ENCODE measurements at regions not wholly inside any gene's neighbourhood (a gene's known extent, or its start where the extent isn't known, plus 50 kb on each side); places are given as distances from the start of the nearest gene placed in this dataset.

DNA sequence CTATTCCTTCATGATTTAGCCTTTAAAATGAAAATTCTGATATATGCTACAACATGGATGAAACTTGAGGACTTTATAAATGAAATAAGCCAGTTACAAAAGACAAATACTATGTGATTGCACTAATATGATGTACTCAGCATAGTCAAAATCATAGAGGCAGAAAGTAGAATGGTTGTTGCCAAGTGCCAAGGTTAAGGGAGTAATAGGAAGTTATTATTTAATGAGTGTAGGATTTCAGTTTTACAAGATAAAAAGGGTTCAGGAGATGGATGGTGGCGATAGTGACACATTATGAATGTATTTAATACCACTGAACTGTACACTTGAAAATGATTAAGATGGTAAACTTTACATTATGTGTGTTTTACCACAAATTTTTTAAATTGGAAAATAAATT is 73.1 kb upstream of the FMN2 start:
- ATAC-seq (no peak), DNase-seq (no peak)
- Mint-ChIP-seq H3K27ac (no peak overlapping the region), H3K4me1 (ENCODE audit: low read depth) (no peaks in the 10 kb centered on the region), H3K27me3 (no peaks in the 10 kb centered on the region), H3K4me3 (no peak overlapping the region), H3K9me3 (peaks cover 15% of the 10 kb centered on the region), H3K36me3 (ENCODE audit: low read depth) (no peaks in the 10 kb centered on the region)
- intact Hi-C loops (cut with micrococcal nuclease) = no loop called here
- ChIA-PET CTCF (no interaction called here), POLR2A (no interaction called here)
- no peak for TF ChIP-seq CTCF (IDR thresholded peaks at IDR 0.05)

DNA sequence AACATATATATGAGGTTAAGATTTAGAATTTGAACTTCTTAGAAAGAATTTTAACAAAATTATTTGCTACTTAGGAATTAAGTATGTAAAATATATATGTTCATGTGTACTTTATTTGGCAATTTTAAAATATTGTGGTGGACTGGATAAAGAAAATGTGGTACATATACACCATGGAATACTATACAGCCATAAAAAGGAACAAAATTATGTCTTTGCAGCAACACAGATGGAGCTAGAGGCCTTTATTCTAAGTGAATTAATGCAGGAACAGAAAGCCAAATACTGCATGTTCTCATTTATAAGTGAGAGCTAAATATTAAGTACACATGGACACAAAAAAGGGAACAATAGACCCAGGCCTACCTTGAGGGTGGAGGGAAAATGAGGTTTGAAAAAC is 72.2 kb upstream of the FMN2 start:
- ATAC-seq (no peak), DNase-seq (no peak)
- Mint-ChIP-seq H3K27me3 (no peaks in the 10 kb centered on the region), H3K9me3 (peaks cover 15% of the 10 kb centered on the region), H3K4me1 (ENCODE audit: low read depth) (no peaks in the 10 kb centered on the region), H3K36me3 (ENCODE audit: low read depth) (no peaks in the 10 kb centered on the region), H3K27ac (no peak overlapping the region), H3K4me3 (no peak overlapping the region)
- no peak for TF ChIP-seq CTCF (IDR thresholded peaks at IDR 0.05)
- intact Hi-C loops (cut with micrococcal nuclease) = no loop called here
- POLR2A ChIA-PET = no interaction called here
- CTCF ChIA-PET = interaction anchor here (0.9 kb wide), 1 partner anchor 12 kb away, joined by 3 read pairs; no protein-coding TSS in a partner anchor

GRCh38 chr1:240020871-240021270 is 70.8 kb upstream of the FMN2 start:
- peaks cover 15% of the 10 kb centered on the region for H3K9me3 Mint-ChIP-seq
- H3K4me3 Mint-ChIP-seq = no peak overlapping the region
- no peaks in the 10 kb centered on the region for H3K4me1 Mint-ChIP-seq (ENCODE audit: low read depth)
- ChIA-PET POLR2A (no interaction called here), CTCF (no interaction called here)
- intact Hi-C loops (cut with micrococcal nuclease) = loop anchor here (10.0 kb wide), 2 partner anchors 134 to 164 kb away; no protein-coding TSS in a partner anchor
- no peaks in the 10 kb centered on the region for H3K27me3 Mint-ChIP-seq
- TF ChIP-seq CTCF (IDR thresholded peaks at IDR 0.05) = no peak
- no peak overlapping the region for H3K27ac Mint-ChIP-seq
- DNase-seq (no peak), ATAC-seq (no peak)
- no peaks in the 10 kb centered on the region for H3K36me3 Mint-ChIP-seq (ENCODE audit: low read depth)

GRCh38 chr1:240021709-240022108 is 70.0 kb upstream of the FMN2 start:
- Mint-ChIP-seq H3K27ac (no peak overlapping the region), H3K4me1 (ENCODE audit: low read depth) (no peaks in the 10 kb centered on the region), H3K27me3 (no peaks in the 10 kb centered on the region), H3K36me3 (ENCODE audit: low read depth) (no peaks in the 10 kb centered on the region), H3K4me3 (no peak overlapping the region), H3K9me3 (peaks cover 15% of the 10 kb centered on the region)
- no peak for ATAC-seq
- DNase-seq = no peak
- CTCF ChIA-PET = no interaction called here
- intact Hi-C loops (cut with micrococcal nuclease) = loop anchor here (10.0 kb wide), 2 partner anchors 133 to 163 kb away; no protein-coding TSS in a partner anchor
- POLR2A ChIA-PET = no interaction called here
- no peak for TF ChIP-seq CTCF (IDR thresholded peaks at IDR 0.05)

GRCh38 chr1:240027059-240027462 is 64.6 kb upstream of the FMN2 start:
- H3K27me3 Mint-ChIP-seq = no peaks in the 10 kb centered on the region
- intact Hi-C loops (cut with micrococcal nuclease) = loop anchor here (10.0 kb wide), 2 partner anchors 128 to 158 kb away; no protein-coding TSS in a partner anchor
- H3K4me3 Mint-ChIP-seq = no peak overlapping the region
- no peak overlapping the region for H3K27ac Mint-ChIP-seq
- H3K36me3 Mint-ChIP-seq (ENCODE audit: low read depth) = no peaks in the 10 kb centered on the region
- ChIA-PET CTCF (interaction anchor here (1.0 to 1.1 kb wide), 2 partner anchors 33 to 162 kb away, joined by 4 to 5 read pairs; no protein-coding TSS in a partner anchor), POLR2A (no interaction called here)
- ATAC-seq (peak; percentile 53), DNase-seq (peak; percentile 44)
- TF ChIP-seq CTCF (IDR thresholded peaks at IDR 0.05) = peak; percentile 66
- H3K9me3 Mint-ChIP-seq = no peaks in the 10 kb centered on the region
- H3K4me1 Mint-ChIP-seq (ENCODE audit: low read depth) = no peaks in the 10 kb centered on the region

Data from activated CD8-positive, alpha-beta T cell treated with anti-CD3 and anti-CD28 coated beads for 36 hours (primary cell).